Stomach (tissue), 8 donors: ENCODE measurements at regions not wholly inside any gene's neighbourhood (a gene's known extent, or its start where the extent isn't known, plus 50 kb on each side); places are given as distances from the start of the nearest gene placed in this dataset.

Experiments
- DNase-seq, 2 donors: peaks; one replicate each; pipeline versions ENCODE4 v3.0.0 to v3.0.0-alpha.2; 2013 to 2019
- H3K27ac ChIP-seq, 5 donors: fragments of 200-600 bp in 4 of 5; sonication (generic) in 4 of 5; one replicate each; pipeline ENCODE4 v1.5.1; 2013 to 2019; ENCODE audit warnings: mild to moderate bottlenecking in 1 of 5, moderate library complexity in 1 of 5
- H3K27me3 ChIP-seq, 3 donors: fragments of 200-600 bp; sonication (generic); one replicate each; pipeline ENCODE4 v1.5.1; 2017 to 2019; ENCODE audit warnings: mixed run types in 1 of 3
- H3K36me3 ChIP-seq, 4 donors: fragments of 200-600 bp; sonication (generic); 1 replicate in 3 of 4; 2 replicates in 1 of 4; pipeline ENCODE4 v1.5.1; 2016 to 2019
- H3K4me1 ChIP-seq, 4 donors: fragments of 200-600 bp; sonication (generic); one replicate each; pipeline ENCODE4 v1.5.1; 2016 to 2019
- H3K4me3 ChIP-seq, 4 donors: fragments of 200-600 bp; sonication (generic) in 3 of 4; one replicate each; pipeline ENCODE4 v1.5.1; 2016 to 2019; ENCODE audit warnings: mild to moderate bottlenecking in 1 of 4
- H3K9me3 ChIP-seq, 4 donors: fragments of 200-600 bp; sonication (generic); one replicate each; pipeline ENCODE4 v1.5.1; 2016 to 2019
- CTCF ChIP-seq, 7 experiments: fragments of 450-650 bp in 4 of 7; fragments of 200-600 bp in 3 of 7; sonication (generic) in 3 of 7; IDR thresholded peaks; one replicate each; pipeline ENCODE4 v1.5.1; 2016 to 2019; ENCODE audit warnings: antibody characterized with exemption in 7 of 7, control low read depth in 2 of 7, mild to moderate bottlenecking in 1 of 7
- EP300 ChIP-seq: sonication (generic); formaldehyde crosslinking; IDR thresholded peaks from one replicate; pipeline ENCODE4 v1.6.1; 2017; ENCODE audit warnings: antibody characterized with exemption
- POLR2A ChIP-seq, 4 donors: fragments of 450-650 bp; IDR thresholded peaks; one replicate each; pipeline ENCODE4 v1.6.1; 2016; ENCODE audit warnings: antibody characterized with exemption in 4 of 4, control low read depth in 2 of 4, mild to moderate bottlenecking in 1 of 4, moderate library complexity in 1 of 4
- POLR2AphosphoS5 ChIP-seq, 3 donors: sonication (generic); formaldehyde crosslinking; IDR thresholded peaks; one replicate each; pipeline ENCODE4 v1.6.1; 2016; ENCODE audit warnings: antibody characterized with exemption in 3 of 3
- WGBS, 5 donors: extraction: QIAGEN DNeasy Blood & Tissue Kit in 3 of 5; methylation state at CpG; one replicate each; pipeline versions ENCODE4 v1.1.5 to v1.1.7; 2013 to 2018; 5-methylcytosine and 5-hydroxymethylcytosine counted together
- intact Hi-C: fragments of 100-400 bp; cut with DNase I; formaldehyde crosslinking; loops from one replicate; pipeline ENCODE4 v1.15.1; 2023; ENCODE audit warnings: low total_unique reads
- donor health status: healthy with polysubstance abuse.
- donor health status: Bipolar disorder and iron deficiency.
- donor health status: healthy.

- no peaks in the 10 kb centered on the region for H3K36me3 ChIP-seq
- peak overlapping the region in 1 of 5 donors; percentile 72 for H3K27ac ChIP-seq
- no peaks in the 10 kb centered on the region for H3K9me3 ChIP-seq
- no peak for DNase-seq
- H3K4me3 ChIP-seq, result no peak overlapping the region
- no peaks in the 10 kb centered on the region for H3K27me3 ChIP-seq
- peaks cover 4 to 37% (median 29%) of the 10 kb centered on the region in 4 donors for H3K4me1 ChIP-seq
- intact Hi-C loops, result no loop called here
- TF ChIP-seq EP300, result no peak
- no peak for TF ChIP-seq POLR2AphosphoS5 (IDR thresholded peaks at IDR 0.05)
- no peak for TF ChIP-seq POLR2A (IDR thresholded peaks at IDR 0.05)
- no peak for TF ChIP-seq CTCF (IDR thresholded peaks at IDR 0.05)
- WGBS, 5 donors, result 74 to 85% (median 83%) methylated on average over 4 of the region's 4 CpGs
Measured at GRCh38 chr1:234675006-234675405, 65.0 kb upstream of the IRF2BP2 start.

- no peaks in the 10 kb centered on the region for H3K36me3 ChIP-seq
- H3K27ac ChIP-seq, result no peak overlapping the region
- no peaks in the 10 kb centered on the region for H3K27me3 ChIP-seq
- WGBS, 5 donors, result 81 to 93% (median 88%) methylated on average over 4 of the region's 4 CpGs
- intact Hi-C loops, result no loop called here
- H3K4me1 ChIP-seq, result peaks cover 4 to 38% (median 32%) of the 10 kb centered on the region in 4 donors
- TF ChIP-seq CTCF (IDR thresholded peaks at IDR 0.05), result no peak
- TF ChIP-seq POLR2AphosphoS5 (IDR thresholded peaks at IDR 0.05), result no peak
- TF ChIP-seq POLR2A (IDR thresholded peaks at IDR 0.05), result no peak
- no peak for TF ChIP-seq EP300
- no peaks in the 10 kb centered on the region for H3K9me3 ChIP-seq
- no peak overlapping the region for H3K4me3 ChIP-seq
- no peak for DNase-seq
Measured at GRCh38 chr1:234674218-234674815, 64.3 kb upstream of the IRF2BP2 start.

GRCh38 chr1:234672349-234673135, 62.6 kb upstream of the IRF2BP2 start:
- Histone ChIP-seq H3K4me3 (no peak overlapping the region), H3K27me3 (no peaks in the 10 kb centered on the region), H3K36me3 (no peaks in the 10 kb centered on the region), H3K27ac (peak overlapping the region; percentile 62 to 84 (median 78)), H3K4me1 (peaks cover 4 to 38% (median 32%) of the 10 kb centered on the region in 4 donors), H3K9me3 (peaks cover 0 to 5% (median 0%) of the 10 kb centered on the region in 4 donors)
- TF ChIP-seq CTCF (IDR thresholded peaks at IDR 0.05) (no peak), POLR2A (IDR thresholded peaks at IDR 0.05) (no peak), EP300 (no peak), POLR2AphosphoS5 (IDR thresholded peaks at IDR 0.05) (no peak)
- intact Hi-C loops, result no loop called here
- 68 to 83% (median 80%) methylated on average over 12 of the region's 12 CpGs for WGBS, 5 donors
- DNase-seq, result no peak

GRCh38 chr1:234670967-234671626, 61.1 kb upstream of the IRF2BP2 start:
- H3K4me1 ChIP-seq, result peaks cover 4 to 34% (median 25%) of the 10 kb centered on the region in 4 donors
- TF ChIP-seq EP300 (no peak), CTCF (IDR thresholded peaks at IDR 0.05) (no peak), POLR2AphosphoS5 (IDR thresholded peaks at IDR 0.05) (peak in 2 of 3 donors; percentile 11 to 51), POLR2A (IDR thresholded peaks at IDR 0.05) (no peak)
- no peaks in the 10 kb centered on the region for H3K27me3 ChIP-seq
- 26 to 49% (median 41%) methylated on average over 10 of the region's 10 CpGs for WGBS, 5 donors
- DNase-seq, result peak in 1 of 2 donors; percentile 73
- intact Hi-C loops, result no loop called here
- no peaks in the 10 kb centered on the region for H3K36me3 ChIP-seq
- peak overlapping the region; percentile 63 to 84 (median 82) for H3K27ac ChIP-seq
- peaks cover 0 to 6% (median 0%) of the 10 kb centered on the region in 4 donors for H3K9me3 ChIP-seq
- H3K4me3 ChIP-seq, result no peak overlapping the region
